HUES64 (cell line): ENCODE measurements at regions not wholly inside any gene's neighbourhood (a gene's known extent, or its start where the extent isn't known, plus 50 kb on each side); places are given as distances from the start of the nearest gene placed in this dataset.
"Not testable (repeated sequence)": the region's sequence is repeated elsewhere in the genome, so short reads cannot be mapped to it uniquely, and the experiment has no call there.

Experiments used
- H3K27ac ChIP-seq: 2 replicates; pipeline ENCODE4 v1.7.0; 2013; ENCODE audit warnings: low read depth, low read length, inconsistent platforms
- H3K27me3 ChIP-seq: 2 replicates; pipeline ENCODE4 v1.6.1; 2013; ENCODE audit warnings: mild to moderate bottlenecking, low read length; ENCODE audit not compliant: insufficient read depth
- H3K36me3 ChIP-seq: 2 replicates; pipeline ENCODE4 v1.6.1; 2013; ENCODE audit warnings: mild to moderate bottlenecking, low read length; ENCODE audit not compliant: insufficient read depth
- H3K4me1 ChIP-seq: 2 replicates; pipeline ENCODE4 v1.6.1; 2013; ENCODE audit warnings: mild to moderate bottlenecking, low read length, moderate library complexity; ENCODE audit not compliant: insufficient read depth
- H3K4me3 ChIP-seq: 2 replicates; pipeline ENCODE4 v1.5.1; 2013; ENCODE audit warnings: mild to moderate bottlenecking, low read length, moderate library complexity
- H3K9ac ChIP-seq: 2 replicates; pipeline ENCODE4 v1.6.1; 2013; ENCODE audit warnings: mild to moderate bottlenecking, low read depth, low read length
- H3K9me3 ChIP-seq: 2 replicates; pipeline ENCODE4 v1.6.1; 2013; ENCODE audit warnings: low read depth, low read length; ENCODE audit not compliant: insufficient read depth
- WGBS: fragments of 150-250, 120-280 bp; methylation state at CpG from one replicate; pipeline ENCODE4 v1.1.7; 2013; ENCODE audit warnings: missing lambda C conversion rate; 5-methylcytosine and 5-hydroxymethylcytosine counted together

GRCh38 chr13:33418224-33418953, 132.8 kb upstream of the STARD13 start:
- H3K9ac ChIP-seq, H3K27ac ChIP-seq, H3K27me3 ChIP-seq, H3K4me1 ChIP-seq, H3K36me3 ChIP-seq, H3K4me3 ChIP-seq, H3K9me3 ChIP-seq: not testable (repeated sequence)
- 92% methylated on average over 7 of the region's 7 CpGs for WGBS

GRCh38 chr13:33420117-33420516, 134.6 kb upstream of the STARD13 start:
- H3K9me3 ChIP-seq, H3K4me1 ChIP-seq, H3K4me3 ChIP-seq: not testable (repeated sequence)

DNA sequence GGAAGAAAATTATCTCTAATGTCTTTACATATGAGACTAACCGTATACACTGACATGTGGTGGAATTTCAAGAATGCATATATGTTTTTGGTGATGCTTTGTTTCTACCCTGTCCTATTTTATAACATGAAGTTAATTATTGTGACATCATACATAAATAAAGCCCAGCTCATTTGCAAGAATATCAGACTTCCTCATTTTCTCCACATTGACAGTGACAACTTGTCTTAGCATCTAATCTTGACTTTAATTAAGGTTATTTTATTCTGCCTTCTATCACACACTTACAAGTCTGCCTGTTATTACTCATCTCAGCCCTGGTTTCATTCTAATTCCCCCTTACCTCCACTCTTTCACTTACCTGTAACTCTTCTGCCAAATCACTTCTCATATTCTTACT, 140.6 kb upstream of the STARD13 start:
- no peak overlapping the region for H3K4me3 ChIP-seq
- H3K27ac ChIP-seq, result no peak overlapping the region
- H3K36me3 ChIP-seq, result no peaks in the 10 kb centered on the region
- no peaks in the 10 kb centered on the region for H3K9me3 ChIP-seq
- no peak overlapping the region for H3K9ac ChIP-seq
- WGBS, result no CpG with 5 or more reads among the region's 1 CpG
- no peaks in the 10 kb centered on the region for H3K27me3 ChIP-seq
- H3K4me1 ChIP-seq, result no peaks in the 10 kb centered on the region

More at GRCh38 chr13:33420117-33420516, 134.6 kb upstream of the STARD13 start:
- H3K9ac ChIP-seq, H3K36me3 ChIP-seq, H3K27ac ChIP-seq, H3K27me3 ChIP-seq: not testable (repeated sequence)

DNA sequence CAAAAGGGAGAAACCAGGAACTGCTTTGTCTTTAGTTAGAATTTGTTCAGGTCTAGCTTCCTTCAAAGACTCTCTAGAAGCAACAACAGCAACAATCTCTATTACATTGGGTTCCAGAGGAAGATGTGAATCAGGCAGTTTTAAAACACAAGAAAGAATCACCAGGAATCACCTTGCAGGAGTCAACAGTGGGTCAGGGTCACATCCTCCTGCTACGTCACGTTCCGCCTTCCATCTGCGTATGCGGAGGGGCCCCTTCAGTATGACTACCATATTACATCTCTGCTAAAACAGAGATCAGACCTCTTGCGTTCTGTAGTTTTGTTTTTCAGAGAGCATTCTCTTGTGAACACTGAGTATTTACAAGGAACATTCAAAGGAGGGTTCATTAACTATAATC, 147.8 kb upstream of the STARD13 start:
- no peaks in the 10 kb centered on the region for H3K9me3 ChIP-seq
- no peaks in the 10 kb centered on the region for H3K36me3 ChIP-seq
- H3K27ac ChIP-seq, result no peak overlapping the region
- H3K27me3 ChIP-seq, result no peaks in the 10 kb centered on the region
- no peak overlapping the region for H3K9ac ChIP-seq
- no peak overlapping the region for H3K4me3 ChIP-seq
- no peaks in the 10 kb centered on the region for H3K4me1 ChIP-seq
- WGBS, result 94% methylated on average over 6 of the region's 6 CpGs

- Histone ChIP-seq H3K9me3 (no peaks in the 10 kb centered on the region), H3K9ac (no peak overlapping the region), H3K4me1 (peaks cover 8% of the 10 kb centered on the region; the same call in 1 of the 2 replicates), H3K36me3 (no peaks in the 10 kb centered on the region), H3K27ac (no peak overlapping the region), H3K4me3 (no peak overlapping the region), H3K27me3 (no peaks in the 10 kb centered on the region)
- WGBS, result 94% methylated on average over 2 of the region's 2 CpGs
Observed at GRCh38 chr13:33434676-33435075, 149.1 kb upstream of the STARD13 start.

- Histone ChIP-seq H3K4me3 (no peak overlapping the region), H3K36me3 (no peaks in the 10 kb centered on the region), H3K9me3 (no peaks in the 10 kb centered on the region), H3K27ac (no peak overlapping the region), H3K27me3 (no peaks in the 10 kb centered on the region), H3K9ac (no peak overlapping the region), H3K4me1 (peaks cover 8% of the 10 kb centered on the region; the same call in 1 of the 2 replicates)
- 80% methylated on average over 1 of the region's 2 CpGs for WGBS
Observed at GRCh38 chr13:33435207-33435606, 149.7 kb upstream of the STARD13 start.

DNA sequence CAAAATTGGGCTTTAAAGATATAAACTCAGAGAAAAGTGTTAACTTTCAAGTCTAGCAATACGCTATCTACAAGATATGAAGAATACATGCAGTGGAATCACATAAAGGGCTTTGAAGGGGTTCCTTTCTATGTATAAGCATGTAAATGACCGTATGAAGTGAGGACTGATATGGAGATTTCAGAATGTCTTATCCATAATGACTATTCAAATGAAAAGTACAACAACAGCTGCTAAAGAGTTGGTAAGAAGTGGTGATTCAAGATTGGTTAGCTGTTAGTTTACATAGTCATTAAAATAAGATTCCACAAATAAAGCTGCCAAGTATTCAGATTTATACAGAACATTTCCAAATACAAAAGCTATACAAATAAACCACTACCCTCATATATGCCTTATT, 153.4 kb upstream of the STARD13 start:
- Histone ChIP-seq H3K27me3 (no peaks in the 10 kb centered on the region), H3K9me3 (no peaks in the 10 kb centered on the region), H3K9ac (no peak overlapping the region), H3K4me3 (no peak overlapping the region), H3K27ac (no peak overlapping the region), H3K36me3 (no peaks in the 10 kb centered on the region), H3K4me1 (peaks cover 8% of the 10 kb centered on the region; the same call in 1 of the 2 replicates)
- 100% methylated on average over 2 of the region's 2 CpGs for WGBS

GRCh38 chr13:33441015-33441414, 155.5 kb upstream of the STARD13 start:
- H3K36me3 ChIP-seq, result no peaks in the 10 kb centered on the region
- no peaks in the 10 kb centered on the region for H3K9me3 ChIP-seq
- peaks cover 8% of the 10 kb centered on the region; the same call in 1 of the 2 replicates for H3K4me1 ChIP-seq
- no peaks in the 10 kb centered on the region for H3K27me3 ChIP-seq
- H3K27ac ChIP-seq, result no peak overlapping the region
- no peak overlapping the region for H3K4me3 ChIP-seq
- 76% methylated on average over 1 of the region's 1 CpG for WGBS
- H3K9ac ChIP-seq, result no peak overlapping the region

- no peak overlapping the region for H3K27ac ChIP-seq
- H3K27me3 ChIP-seq, result no peaks in the 10 kb centered on the region
- H3K9ac ChIP-seq, result no peak overlapping the region
- H3K36me3 ChIP-seq, result no peaks in the 10 kb centered on the region
- H3K4me3 ChIP-seq, result no peak overlapping the region
- no peaks in the 10 kb centered on the region for H3K4me1 ChIP-seq
- 100% methylated on average over 1 of the region's 1 CpG for WGBS
- H3K9me3 ChIP-seq, result no peaks in the 10 kb centered on the region
Observed at GRCh38 chr13:33445024-33445423, 159.5 kb upstream of the STARD13 start.

DNA sequence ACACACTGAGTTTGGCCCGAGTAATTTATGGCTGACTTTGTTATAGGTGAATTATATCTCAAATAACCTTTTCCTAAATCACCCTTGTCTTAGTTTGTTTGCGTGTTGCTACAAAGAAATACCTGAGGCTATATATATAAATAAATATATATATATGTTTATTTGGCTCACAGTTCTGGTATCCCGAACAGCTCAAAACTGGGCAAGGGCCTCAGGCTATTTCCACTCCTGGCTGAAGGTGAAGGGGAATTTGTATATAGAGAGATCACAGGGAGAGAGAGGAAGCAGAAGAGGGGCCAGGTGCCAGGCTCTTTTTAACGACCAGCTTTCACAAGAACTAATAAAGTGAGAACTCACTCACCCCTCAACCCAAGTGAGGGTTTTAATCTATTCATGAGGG, 159.9 kb upstream of the STARD13 start:
- Histone ChIP-seq H3K4me1 (no peaks in the 10 kb centered on the region), H3K27me3 (no peaks in the 10 kb centered on the region)

DNA sequence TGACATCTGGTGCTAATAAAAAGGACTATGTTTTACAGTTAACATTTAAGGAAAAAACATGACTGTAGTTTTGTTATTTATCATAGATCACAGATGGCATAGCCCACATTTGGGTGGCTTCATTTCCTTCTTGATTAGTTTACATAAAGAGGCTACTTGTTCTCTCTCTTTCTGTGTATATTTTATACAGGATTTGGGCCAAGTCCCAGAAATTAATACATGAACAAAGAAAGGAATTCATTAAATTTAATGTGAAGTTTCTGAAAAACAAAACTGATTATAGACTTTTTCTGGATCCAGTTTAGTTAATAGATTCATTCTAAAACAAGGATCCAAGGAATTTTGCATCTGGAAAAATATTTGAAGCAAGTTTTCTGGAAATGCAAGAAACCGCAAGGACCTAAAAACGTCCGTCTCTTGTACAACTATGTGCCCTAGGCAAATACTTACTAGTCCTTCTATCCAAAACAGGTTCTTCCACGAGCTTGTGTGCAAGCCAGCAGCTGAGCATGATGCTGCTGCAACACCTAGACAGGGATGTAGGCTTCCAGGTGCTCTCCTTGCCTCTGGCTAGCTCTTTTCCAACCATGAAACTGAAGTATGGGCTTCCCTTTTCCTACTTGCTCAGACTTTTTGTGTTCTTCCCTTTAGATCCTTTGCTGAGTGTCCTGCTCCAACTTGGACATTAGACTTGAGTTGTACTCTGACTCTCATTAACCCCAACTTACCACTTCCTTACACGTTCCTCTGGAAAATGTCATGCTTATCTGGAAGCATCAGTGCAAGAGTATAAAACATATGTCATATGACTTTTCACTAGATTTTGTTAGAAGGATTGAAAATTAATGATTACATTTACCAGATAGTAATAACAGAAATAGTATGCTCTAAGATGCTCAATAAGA, 161.5 kb upstream of the STARD13 start:
- Histone ChIP-seq H3K36me3 (no peaks in the 10 kb centered on the region), H3K9me3 (no peaks in the 10 kb centered on the region), H3K27ac (no peak overlapping the region), H3K27me3 (no peaks in the 10 kb centered on the region), H3K4me1 (no peaks in the 10 kb centered on the region), H3K9ac (no peak overlapping the region), H3K4me3 (no peak overlapping the region)
- WGBS, result 93% methylated on average over 5 of the region's 5 CpGs

More for the DNA sequence above, 159.9 kb upstream of the STARD13 start:
- 100% methylated on average over 2 of the region's 4 CpGs for WGBS
- Histone ChIP-seq H3K9me3 (no peaks in the 10 kb centered on the region), H3K27ac (no peak overlapping the region), H3K36me3 (no peaks in the 10 kb centered on the region), H3K9ac (no peak overlapping the region), H3K4me3 (no peak overlapping the region)
